ENCODE measurements at regions not wholly inside any gene's neighbourhood (a gene's known extent, or its start where the extent isn't known, plus 50 kb on each side); places are given as distances from the start of the nearest gene placed in this dataset.
"Not testable (repeated sequence)": the region's sequence is repeated elsewhere in the genome, so short reads cannot be mapped to it uniquely, and the experiment has no call there.

GRCh38 chr2:109685453-109685852 lies 71.3 kb downstream of the SOWAHC start:
- H3K27me3 Mint-ChIP-seq, result peaks cover 7% of the 10 kb centered on the region
- H3K27ac Mint-ChIP-seq, result no peak overlapping the region
- no peak for DNase-seq
- no peaks in the 10 kb centered on the region for H3K36me3 Mint-ChIP-seq (ENCODE audit: low read depth)
- ATAC-seq, result no peak
- H3K4me1 Mint-ChIP-seq, result no peaks in the 10 kb centered on the region
- no peak overlapping the region for H3K4me3 Mint-ChIP-seq
- no peaks in the 10 kb centered on the region for H3K9me3 Mint-ChIP-seq

DNA sequence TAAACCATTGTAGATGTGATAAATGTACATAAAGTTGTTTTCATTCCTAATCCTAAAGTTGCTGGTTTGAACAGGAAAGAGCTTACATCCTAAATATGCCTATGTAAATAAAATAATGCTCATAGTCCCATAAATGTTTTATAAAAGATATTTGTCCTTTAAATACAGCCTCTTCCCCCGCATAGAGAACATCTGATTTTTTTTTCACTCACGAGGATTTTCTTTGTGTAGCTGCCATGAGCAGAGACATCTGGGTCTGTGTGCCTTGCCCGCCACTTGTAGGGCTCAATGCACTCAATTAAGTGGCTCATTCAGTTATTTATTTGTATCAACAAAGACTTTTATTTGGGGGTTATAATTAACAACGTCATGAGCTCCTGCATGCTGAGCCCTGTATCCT lies 72.8 kb downstream of the SOWAHC start:
- peaks cover 7% of the 10 kb centered on the region for H3K27me3 Mint-ChIP-seq
- no peak for DNase-seq
- no peaks in the 10 kb centered on the region for H3K4me1 Mint-ChIP-seq

GRCh38 chr2:109689182-109689930 lies 75.2 kb downstream of the SOWAHC start:
- peaks cover 9% of the 10 kb centered on the region for H3K4me1 Mint-ChIP-seq
- DNase-seq (no peak), ATAC-seq (no peak)
- H3K36me3 Mint-ChIP-seq (ENCODE audit: low read depth), result no peaks in the 10 kb centered on the region
- H3K27ac Mint-ChIP-seq, result no peak overlapping the region
- peaks cover 7% of the 10 kb centered on the region for H3K27me3 Mint-ChIP-seq
- H3K9me3 Mint-ChIP-seq, result peaks cover 4% of the 10 kb centered on the region
- H3K4me3 Mint-ChIP-seq, result no peak overlapping the region

More for the DNA sequence above, 72.8 kb downstream of the SOWAHC start:
- no peak overlapping the region for H3K4me3 Mint-ChIP-seq
- no peak overlapping the region for H3K27ac Mint-ChIP-seq
- ATAC-seq, result no peak
- no peaks in the 10 kb centered on the region for H3K9me3 Mint-ChIP-seq
- H3K36me3 Mint-ChIP-seq (ENCODE audit: low read depth), result no peaks in the 10 kb centered on the region

- no peak overlapping the region for H3K4me3 Mint-ChIP-seq
- H3K4me1 Mint-ChIP-seq, result peaks cover 9% of the 10 kb centered on the region
- peaks cover 10% of the 10 kb centered on the region for H3K27me3 Mint-ChIP-seq
- ATAC-seq (no peak), DNase-seq (no peak)
- peaks cover 4% of the 10 kb centered on the region for H3K9me3 Mint-ChIP-seq
- H3K36me3 Mint-ChIP-seq (ENCODE audit: low read depth), result no peaks in the 10 kb centered on the region
- no peak overlapping the region for H3K27ac Mint-ChIP-seq
These were observed 75.8 kb downstream of the SOWAHC start for GRCh38 chr2:109689973-109690372.

DNA sequence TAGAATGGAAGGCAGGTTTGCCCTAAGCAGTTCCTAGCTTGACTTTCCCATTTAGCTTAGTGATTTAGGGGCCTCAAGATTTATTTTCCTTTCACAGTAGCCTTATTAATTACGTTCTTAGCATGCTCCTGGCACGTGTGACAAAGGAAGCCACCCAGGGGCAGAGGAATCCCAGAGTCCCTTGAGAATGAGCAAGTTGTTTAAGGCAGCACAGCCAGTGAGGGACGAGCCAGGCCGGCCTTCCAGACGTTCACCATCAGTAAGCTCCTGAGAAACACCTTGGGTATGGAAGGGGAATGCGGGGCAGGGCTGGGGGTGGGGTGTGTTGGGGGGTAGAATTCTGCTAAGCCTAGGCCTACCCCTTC lies 76.3 kb downstream of the SOWAHC start:
- Mint-ChIP-seq H3K9me3 (peaks cover 4% of the 10 kb centered on the region), H3K27me3 (peaks cover 15% of the 10 kb centered on the region), H3K4me3 (no peak overlapping the region), H3K27ac (no peak overlapping the region), H3K36me3 (ENCODE audit: low read depth) (no peaks in the 10 kb centered on the region), H3K4me1 (peaks cover 9% of the 10 kb centered on the region)
- no peak for ATAC-seq
- no peak for DNase-seq

DNA sequence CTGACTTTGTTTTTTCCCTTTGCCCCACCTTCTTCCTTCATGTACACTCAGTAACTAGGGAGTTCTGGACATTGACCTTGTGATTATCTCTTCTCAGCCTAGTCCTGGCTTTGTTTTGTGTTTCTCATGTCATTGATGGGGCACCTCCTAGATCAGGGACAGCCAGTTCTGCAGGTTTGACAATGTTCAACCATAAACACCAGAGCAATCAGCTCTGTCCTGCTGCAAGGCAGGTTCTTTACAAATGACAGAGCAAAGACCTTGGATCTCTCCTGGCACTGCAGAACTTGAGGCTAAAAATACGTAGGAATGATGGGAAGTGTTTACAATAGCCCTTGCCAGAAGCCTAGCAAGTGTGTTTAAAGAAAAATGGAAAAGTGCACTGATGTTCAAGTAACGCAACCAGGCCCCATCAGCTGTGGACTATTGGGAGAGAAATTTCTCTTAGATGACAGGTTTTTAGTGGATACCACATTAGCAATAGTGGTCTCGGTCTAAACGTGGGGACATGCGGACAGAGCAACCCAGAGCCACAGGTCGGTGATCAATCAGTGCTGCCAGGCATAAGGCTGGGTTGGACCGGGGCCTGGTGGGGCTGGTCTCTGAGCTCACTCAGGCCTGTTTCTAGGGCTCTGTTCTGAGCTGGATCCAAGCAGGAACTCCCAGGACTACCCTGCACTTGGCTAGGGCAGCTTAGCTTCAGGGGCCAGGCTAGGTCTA lies 76.8 kb downstream of the SOWAHC start:
- DNase-seq (no peak), ATAC-seq (no peak)
- no peaks in the 10 kb centered on the region for H3K36me3 Mint-ChIP-seq (ENCODE audit: low read depth)
- H3K27ac Mint-ChIP-seq, result no peak overlapping the region
- H3K4me3 Mint-ChIP-seq, result no peak overlapping the region
- peaks cover 19% of the 10 kb centered on the region for H3K27me3 Mint-ChIP-seq
- H3K9me3 Mint-ChIP-seq, result peaks cover 4% of the 10 kb centered on the region
- H3K4me1 Mint-ChIP-seq, result peaks cover 9% of the 10 kb centered on the region

DNA sequence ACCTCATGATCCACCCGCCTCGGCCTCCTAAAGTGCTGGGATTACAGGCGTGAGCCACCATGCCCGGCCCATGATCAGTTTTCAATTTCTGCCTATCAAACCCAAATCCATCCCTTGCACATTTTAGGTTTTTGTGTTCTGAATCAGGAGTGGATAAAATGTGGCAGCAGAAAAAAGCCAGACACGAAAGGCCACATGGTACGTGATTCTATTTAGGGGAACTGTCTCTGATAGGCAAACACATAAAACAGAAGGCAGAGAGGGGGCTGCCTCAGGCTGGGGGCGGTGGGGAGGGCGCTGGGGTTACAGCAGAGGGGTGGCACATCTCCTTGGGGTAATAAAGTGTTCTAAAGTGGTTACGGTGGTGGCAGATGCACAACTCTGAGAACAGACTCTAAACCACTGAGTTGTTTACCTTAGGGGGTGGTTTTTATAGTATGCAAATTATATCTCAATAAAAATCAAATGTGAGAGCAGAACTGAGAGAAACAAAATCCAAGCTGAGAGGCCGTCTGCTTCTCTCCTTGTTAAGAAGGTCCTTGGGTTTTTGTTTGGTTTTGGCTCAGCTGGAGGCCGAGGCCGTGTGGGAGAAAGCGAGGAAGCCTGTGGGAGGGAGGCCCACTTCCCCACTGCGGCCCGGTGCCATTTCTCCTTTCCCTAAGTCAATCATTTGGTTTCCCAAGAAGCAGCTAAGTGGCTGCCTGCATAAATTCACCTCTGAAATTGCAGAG lies 78.0 kb downstream of the SOWAHC start:
- H3K27me3 Mint-ChIP-seq, result peaks cover 16% of the 10 kb centered on the region
- no peaks in the 10 kb centered on the region for H3K36me3 Mint-ChIP-seq (ENCODE audit: low read depth)
- H3K4me3 Mint-ChIP-seq, result no peak overlapping the region
- ATAC-seq (no peak), DNase-seq (no peak)
- peaks cover 9% of the 10 kb centered on the region for H3K4me1 Mint-ChIP-seq
- peaks cover 4% of the 10 kb centered on the region for H3K9me3 Mint-ChIP-seq
- H3K27ac Mint-ChIP-seq, result no peak overlapping the region

- not testable (repeated sequence) for H3K36me3 Mint-ChIP-seq (ENCODE audit: low read depth); H3K27ac Mint-ChIP-seq; ATAC-seq; H3K4me3 Mint-ChIP-seq; DNase-seq; H3K9me3 Mint-ChIP-seq; H3K4me1 Mint-ChIP-seq
- H3K27me3 Mint-ChIP-seq, result peaks cover 18% of the 10 kb centered on the region
These were observed 78.7 kb downstream of the SOWAHC start for GRCh38 chr2:109692831-109693230.

- peak; percentile 92 for ATAC-seq
- not testable (repeated sequence) for H3K27ac Mint-ChIP-seq; H3K4me1 Mint-ChIP-seq; H3K36me3 Mint-ChIP-seq (ENCODE audit: low read depth); H3K9me3 Mint-ChIP-seq; H3K4me3 Mint-ChIP-seq
- DNase-seq, result peak; percentile 48
- H3K27me3 Mint-ChIP-seq, result peaks cover 18% of the 10 kb centered on the region
These were observed 79.1 kb downstream of the SOWAHC start for GRCh38 chr2:109693292-109693691.

GRCh38 chr2:109694190-109694589 lies 80.0 kb downstream of the SOWAHC start:
- no peak overlapping the region for H3K27ac Mint-ChIP-seq
- H3K4me1 Mint-ChIP-seq, result peaks cover 9% of the 10 kb centered on the region
- DNase-seq, result no peak
- peaks cover 4% of the 10 kb centered on the region for H3K9me3 Mint-ChIP-seq
- H3K36me3 Mint-ChIP-seq (ENCODE audit: low read depth), result no peaks in the 10 kb centered on the region
- H3K27me3 Mint-ChIP-seq, result peaks cover 16% of the 10 kb centered on the region
- H3K4me3 Mint-ChIP-seq, result no peak overlapping the region
- no peak for ATAC-seq

DNA sequence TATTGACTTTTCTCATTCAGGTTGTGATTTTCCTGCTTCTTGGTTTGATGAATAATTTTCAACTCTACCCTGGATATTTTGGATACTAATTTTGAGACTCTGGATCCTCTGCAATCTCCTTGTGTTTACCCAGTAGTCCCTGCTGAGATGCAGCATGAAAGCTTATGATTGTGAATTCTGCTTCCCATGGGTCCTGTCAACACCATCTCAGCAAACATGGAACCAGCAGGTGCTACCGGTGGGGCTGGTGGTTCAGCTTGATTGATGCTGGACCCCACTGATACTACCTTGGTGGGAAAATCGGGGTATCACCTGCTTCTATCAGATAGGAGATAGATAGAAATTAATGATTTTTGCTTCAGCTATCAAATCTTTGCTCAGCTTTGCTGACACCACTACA lies 81.1 kb downstream of the SOWAHC start:
- peaks cover 19% of the 10 kb centered on the region for H3K27me3 Mint-ChIP-seq
- DNase-seq (no peak), ATAC-seq (no peak)
- peaks cover 9% of the 10 kb centered on the region for H3K4me1 Mint-ChIP-seq
- peaks cover 4% of the 10 kb centered on the region for H3K9me3 Mint-ChIP-seq
- no peaks in the 10 kb centered on the region for H3K36me3 Mint-ChIP-seq (ENCODE audit: low read depth)
- no peak overlapping the region for H3K27ac Mint-ChIP-seq
- H3K4me3 Mint-ChIP-seq, result no peak overlapping the region

DNA sequence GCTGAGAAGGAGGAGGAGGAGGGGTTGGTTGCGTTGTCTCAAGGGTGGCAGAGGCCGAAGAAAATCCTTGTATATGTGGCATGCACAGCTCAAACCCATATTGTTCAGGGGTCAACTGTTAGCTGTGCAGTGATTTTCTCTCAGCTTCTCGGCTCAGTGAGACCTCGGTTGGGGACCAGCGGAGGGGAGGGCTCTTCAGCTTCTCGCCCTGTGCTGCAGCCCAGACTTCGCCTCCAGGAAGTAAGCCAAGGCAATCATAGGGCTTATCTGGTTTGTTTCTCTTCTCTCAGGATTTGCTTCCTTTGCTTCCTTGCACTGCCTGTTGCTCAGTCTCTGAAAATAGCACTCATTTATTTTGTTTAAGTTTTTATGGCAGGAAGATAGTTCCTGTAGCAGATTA lies 85.5 kb downstream of the SOWAHC start:
- no peak for DNase-seq
- ATAC-seq, result no peak
- H3K36me3 Mint-ChIP-seq (ENCODE audit: low read depth), result no peaks in the 10 kb centered on the region
- H3K9me3 Mint-ChIP-seq, result no peaks in the 10 kb centered on the region
- H3K27me3 Mint-ChIP-seq, result peaks cover 32% of the 10 kb centered on the region
- H3K4me3 Mint-ChIP-seq, result no peak overlapping the region
- H3K4me1 Mint-ChIP-seq, result peaks cover 9% of the 10 kb centered on the region
- no peak overlapping the region for H3K27ac Mint-ChIP-seq

DNA sequence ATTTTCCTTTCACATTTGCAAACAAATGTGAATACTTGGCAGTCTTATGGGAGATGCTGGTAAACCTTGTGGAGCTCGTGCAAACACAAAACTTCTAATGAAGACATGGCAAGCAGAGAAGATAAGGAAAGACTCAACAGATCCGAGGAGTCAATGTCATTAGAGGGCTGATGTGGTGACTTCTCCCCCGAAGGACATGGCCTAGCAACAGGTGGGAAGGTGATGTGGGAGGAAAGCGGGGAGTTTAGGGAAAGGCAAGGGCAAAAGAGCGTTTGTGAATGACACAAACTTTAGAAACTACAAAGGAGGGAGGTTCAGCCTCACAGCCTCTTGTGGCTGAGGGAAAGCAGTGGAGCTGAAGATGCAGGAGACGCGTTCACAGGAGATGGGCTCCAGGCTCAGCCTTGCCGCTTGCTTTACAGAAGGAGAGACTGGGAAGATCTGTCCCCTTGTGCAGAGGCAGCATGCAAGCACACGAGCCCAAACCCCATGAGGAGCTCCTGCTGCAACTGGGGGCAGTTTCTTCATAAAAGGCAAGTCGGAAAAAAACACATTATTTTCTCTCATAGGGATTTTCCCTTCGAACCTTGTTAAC lies 86.6 kb downstream of the SOWAHC start:
- Mint-ChIP-seq H3K27ac (no peak overlapping the region), H3K9me3 (no peaks in the 10 kb centered on the region), H3K36me3 (ENCODE audit: low read depth) (no peaks in the 10 kb centered on the region), H3K4me3 (no peak overlapping the region), H3K27me3 (peaks cover 21% of the 10 kb centered on the region), H3K4me1 (peaks cover 9% of the 10 kb centered on the region)
- ATAC-seq (no peak), DNase-seq (no peak)

GRCh38 chr2:109701362-109701761 lies 87.2 kb downstream of the SOWAHC start:
- no peaks in the 10 kb centered on the region for H3K36me3 Mint-ChIP-seq (ENCODE audit: low read depth)
- H3K9me3 Mint-ChIP-seq, result no peaks in the 10 kb centered on the region
- H3K27ac Mint-ChIP-seq, result no peak overlapping the region
- peaks cover 9% of the 10 kb centered on the region for H3K4me1 Mint-ChIP-seq
- H3K27me3 Mint-ChIP-seq, result peaks cover 20% of the 10 kb centered on the region
- DNase-seq, result no peak
- H3K4me3 Mint-ChIP-seq, result no peak overlapping the region
- ATAC-seq, result no peak

Data from activated naive CD8-positive, alpha-beta T cell treated with anti-CD3 and anti-CD28 coated beads, Interleukin-2, amount 50 U/mL, for 24 hours (primary cell).